ENCODE measurements at regions not wholly inside any gene's neighbourhood (a gene's known extent, or its start where the extent isn't known, plus 50 kb on each side); places are given as distances from the start of the nearest gene placed in this dataset.

DNA sequence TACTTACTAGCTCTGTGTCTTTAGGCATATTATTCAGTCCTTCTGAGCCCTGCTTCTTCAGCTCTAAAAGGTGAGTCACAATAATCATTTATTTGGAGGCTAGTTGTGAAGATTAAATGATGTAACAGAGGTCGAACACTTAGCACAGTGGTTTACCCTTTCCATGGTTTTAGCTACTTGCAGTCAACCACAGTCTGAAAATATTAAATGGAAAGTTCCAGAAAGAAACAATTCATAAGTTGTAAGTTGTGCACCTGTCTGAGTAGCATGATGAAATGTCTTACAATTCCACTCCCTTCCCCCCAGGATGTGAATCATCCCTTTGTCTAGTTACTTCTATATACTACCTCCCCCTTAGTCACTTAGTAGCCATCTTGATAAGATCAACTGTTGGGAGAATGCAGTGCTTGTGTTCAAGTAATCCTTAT is 217.6 kb upstream of the THUMPD2 start:
- Mint-ChIP-seq H3K27ac (no peak overlapping the region), H3K4me1 (no peaks in the 10 kb centered on the region), H3K27me3 (no peaks in the 10 kb centered on the region), H3K4me3 (no peak overlapping the region), H3K9me3 (ENCODE audit: insufficient read depth) (no peaks in the 10 kb centered on the region)
- Histone ChIP-seq H4K20me1 (ENCODE audit: control insufficient read depth, insufficient read depth, low read length, poor library complexity, severe bottlenecking) (no peaks in the 10 kb centered on the region), H3K9ac (ENCODE audit: low read length) (no peak overlapping the region), H3K79me2 (ENCODE audit: control insufficient read depth, insufficient read depth, low read length) (no peaks in the 10 kb centered on the region), H3K4me2 (replicated peaks; ENCODE audit: low read depth, low read length, poor library complexity, severe bottlenecking) (no peak overlapping the region), H3K27me3 (replicated peaks in 1 of 4; ENCODE audit: control extremely low read depth in 1 of 4, control insufficient read depth in 3 of 4, insufficient read depth in 4 of 4, low read length in 3 of 4) (no peaks in the 10 kb centered on the region), H3K4me3 (ENCODE audit: control extremely low read depth in 1 of 5, extremely low read depth in 1 of 5, insufficient read depth in 1 of 5, low read depth in 2 of 5, low read length in 4 of 5) (no peak overlapping the region), H3K36me3 (replicated peaks in 1 of 2; ENCODE audit: control extremely low read depth in 1 of 2, control insufficient read depth in 1 of 2, extremely low read depth in 1 of 2, insufficient read depth in 2 of 2, low read length in 1 of 2) (no peaks in the 10 kb centered on the region), H3K4me1 (ENCODE audit: control insufficient read depth in 2 of 2, insufficient read depth in 2 of 2, low read length in 2 of 2) (no peaks in the 10 kb centered on the region), H2AFZ (ENCODE audit: insufficient read depth, low read depth, low read length, poor library complexity, severe bottlenecking) (no peak overlapping the region), H3K27ac (ENCODE audit: low read length in 2 of 2) (no peak overlapping the region), H3K9me3 (ENCODE audit: control extremely low read depth in 1 of 3, control insufficient read depth in 2 of 3, insufficient read depth in 1 of 3, low read length in 2 of 3) (no peaks in the 10 kb centered on the region)
- DNase-seq (no peak), ATAC-seq (ENCODE audit: low read depth) (no peak)
- WGBS (ENCODE audit: insufficient coverage), result no CpG with 5 or more reads among the region's 1 CpG
- POLR2A ChIA-PET, result no interaction called here
- TF ChIP-seq EZH2 (IDR thresholded peaks at IDR 0.05; ENCODE audit: borderline replicate concordance, insufficient read depth, low read depth, low read length, poor library complexity, severe bottlenecking), result no peak
- TF ChIP-seq, protein P1, sequence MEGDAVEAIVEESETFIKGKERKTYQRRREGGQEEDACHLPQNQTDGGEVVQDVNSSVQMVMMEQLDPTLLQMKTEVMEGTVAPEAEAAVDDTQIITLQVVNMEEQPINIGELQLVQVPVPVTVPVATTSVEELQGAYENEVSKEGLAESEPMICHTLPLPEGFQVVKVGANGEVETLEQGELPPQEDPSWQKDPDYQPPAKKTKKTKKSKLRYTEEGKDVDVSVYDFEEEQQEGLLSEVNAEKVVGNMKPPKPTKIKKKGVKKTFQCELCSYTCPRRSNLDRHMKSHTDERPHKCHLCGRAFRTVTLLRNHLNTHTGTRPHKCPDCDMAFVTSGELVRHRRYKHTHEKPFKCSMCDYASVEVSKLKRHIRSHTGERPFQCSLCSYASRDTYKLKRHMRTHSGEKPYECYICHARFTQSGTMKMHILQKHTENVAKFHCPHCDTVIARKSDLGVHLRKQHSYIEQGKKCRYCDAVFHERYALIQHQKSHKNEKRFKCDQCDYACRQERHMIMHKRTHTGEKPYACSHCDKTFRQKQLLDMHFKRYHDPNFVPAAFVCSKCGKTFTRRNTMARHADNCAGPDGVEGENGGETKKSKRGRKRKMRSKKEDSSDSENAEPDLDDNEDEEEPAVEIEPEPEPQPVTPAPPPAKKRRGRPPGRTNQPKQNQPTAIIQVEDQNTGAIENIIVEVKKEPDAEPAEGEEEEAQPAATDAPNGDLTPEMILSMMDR (IDR thresholded peaks at IDR 0.05), result no peak
- CTCF ChIA-PET, result no interaction called here
- intact Hi-C loops (cut with micrococcal nuclease), result no loop called here

DNA sequence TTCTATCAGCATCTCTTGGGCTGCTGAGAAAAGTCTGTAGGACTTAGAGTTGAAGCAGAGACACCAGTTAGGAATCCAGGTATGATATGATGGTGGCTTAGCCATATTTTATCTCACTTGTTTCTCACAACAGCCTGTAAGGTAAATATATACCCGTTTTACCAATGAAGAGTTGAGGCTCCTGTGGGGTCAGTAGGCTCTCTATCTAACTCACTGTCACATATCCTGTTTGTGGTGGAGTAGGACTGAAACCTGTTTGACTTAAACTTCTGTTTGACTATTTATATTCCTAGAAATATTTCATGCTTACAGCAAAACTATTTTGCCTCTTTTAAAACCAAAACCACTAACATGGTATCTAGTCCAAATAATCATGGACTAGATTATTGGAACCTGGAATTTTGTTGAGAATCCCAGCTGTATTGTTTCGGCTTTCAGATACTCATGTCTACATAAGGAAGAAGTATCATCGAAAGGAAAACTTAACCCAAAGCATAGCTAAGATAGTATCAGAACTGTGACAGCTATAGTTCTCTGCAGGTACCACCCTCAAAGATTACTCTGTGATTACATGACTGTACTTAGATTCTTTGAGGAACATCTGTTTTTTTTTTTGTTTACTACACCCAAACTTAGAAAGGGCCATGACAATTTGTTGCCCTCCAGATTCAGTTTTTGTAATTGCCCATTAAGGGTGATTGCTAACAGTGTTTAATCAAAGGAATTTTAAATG is 216.1 kb upstream of the THUMPD2 start:
- ChIA-PET CTCF (no interaction called here), POLR2A (no interaction called here)
- H3K27ac Mint-ChIP-seq, result no peak overlapping the region
- no peaks in the 10 kb centered on the region for H3K4me1 ChIP-seq (ENCODE audit: control insufficient read depth in 2 of 2, insufficient read depth in 2 of 2, low read length in 2 of 2)
- ATAC-seq (ENCODE audit: low read depth) (no peak), DNase-seq (no peak)
- no peaks in the 10 kb centered on the region for H3K79me2 ChIP-seq (ENCODE audit: control insufficient read depth, insufficient read depth, low read length)
- no peak overlapping the region for H2AFZ ChIP-seq (ENCODE audit: insufficient read depth, low read depth, low read length, poor library complexity, severe bottlenecking)
- no peaks in the 10 kb centered on the region for H3K36me3 ChIP-seq (replicated peaks in 1 of 2; ENCODE audit: control extremely low read depth in 1 of 2, control insufficient read depth in 1 of 2, extremely low read depth in 1 of 2, insufficient read depth in 2 of 2, low read length in 1 of 2)
- H3K27me3 ChIP-seq (replicated peaks in 1 of 4; ENCODE audit: control extremely low read depth in 1 of 4, control insufficient read depth in 3 of 4, insufficient read depth in 4 of 4, low read length in 3 of 4), result no peaks in the 10 kb centered on the region
- no peaks in the 10 kb centered on the region for H3K9me3 ChIP-seq (ENCODE audit: control extremely low read depth in 1 of 3, control insufficient read depth in 2 of 3, insufficient read depth in 1 of 3, low read length in 2 of 3)
- no peaks in the 10 kb centered on the region for H3K4me1 Mint-ChIP-seq
- H3K27ac ChIP-seq (ENCODE audit: low read length in 2 of 2), result no peak overlapping the region
- H3K4me2 ChIP-seq (replicated peaks; ENCODE audit: low read depth, low read length, poor library complexity, severe bottlenecking), result no peak overlapping the region
- H3K9ac ChIP-seq (ENCODE audit: low read length), result no peak overlapping the region
- WGBS (ENCODE audit: insufficient coverage), result no CpG with 5 or more reads among the region's 3 CpGs
- TF ChIP-seq EZH2 (IDR thresholded peaks at IDR 0.05; ENCODE audit: borderline replicate concordance, insufficient read depth, low read depth, low read length, poor library complexity, severe bottlenecking), result no peak
- TF ChIP-seq, protein P1 (IDR thresholded peaks at IDR 0.05), result no peak
- H3K4me3 ChIP-seq (ENCODE audit: control extremely low read depth in 1 of 5, extremely low read depth in 1 of 5, insufficient read depth in 1 of 5, low read depth in 2 of 5, low read length in 4 of 5), result no peak overlapping the region
- no peak overlapping the region for H3K4me3 Mint-ChIP-seq
- no peaks in the 10 kb centered on the region for H4K20me1 ChIP-seq (ENCODE audit: control insufficient read depth, insufficient read depth, low read length, poor library complexity, severe bottlenecking)
- intact Hi-C loops (cut with micrococcal nuclease), result no loop called here
- no peaks in the 10 kb centered on the region for H3K27me3 Mint-ChIP-seq
- H3K9me3 Mint-ChIP-seq (ENCODE audit: insufficient read depth), result no peaks in the 10 kb centered on the region

Data from B cell (primary cell).